Vagina (tissue), 2 donors: ENCODE measurements at regions not wholly inside any gene's neighbourhood (a gene's known extent, or its start where the extent isn't known, plus 50 kb on each side); places are given as distances from the start of the nearest gene placed in this dataset.

Experiments used
- DNase-seq, 2 donors: peaks; one replicate each; pipeline ENCODE4 v3.0.0-alpha.2; 2017; ENCODE audit errors: extremely low spot score in 2 of 2
- H3K27ac ChIP-seq: fragments of 200-600 bp; sonication (generic); one replicate; pipeline ENCODE4 v1.5.1; 2019
- H3K27me3 ChIP-seq: fragments of 200-600 bp; sonication (generic); one replicate; pipeline ENCODE4 v1.5.1; 2019
- H3K36me3 ChIP-seq, 2 donors: fragments of 200-600 bp; sonication (generic); one replicate each; pipeline ENCODE4 v1.5.1; 2017 to 2019
- H3K4me1 ChIP-seq: fragments of 200-600 bp; sonication (generic); one replicate; pipeline ENCODE4 v1.5.1; 2019
- H3K4me3 ChIP-seq, 2 donors: fragments of 200-600 bp; sonication (generic); 1 replicate in 1 of 2; 2 replicates in 1 of 2; pipeline ENCODE4 v1.5.1; 2016 to 2019
- H3K9me3 ChIP-seq: fragments of 200-600 bp; sonication (generic); one replicate; pipeline ENCODE4 v1.5.1; 2019
- POLR2A ChIP-seq, 2 donors: fragments of 450-650 bp; IDR thresholded peaks; one replicate each; pipeline ENCODE4 v1.6.1; 2017; ENCODE audit warnings: antibody characterized with exemption in 2 of 2, mild to moderate bottlenecking in 2 of 2, moderate library complexity in 2 of 2
- POLR2AphosphoS5 ChIP-seq, 2 donors: sonication (generic); formaldehyde crosslinking; IDR thresholded peaks; one replicate each; pipeline ENCODE4 v1.9.0; 2017; ENCODE audit warnings: antibody characterized with exemption in 2 of 2, mild to moderate bottlenecking in 2 of 2, low read depth in 1 of 2; ENCODE audit not compliant: insufficient read depth in 1 of 2
- intact Hi-C: fragments of 100-400 bp; cut with DNase I; formaldehyde crosslinking; loops from one replicate; pipeline ENCODE4 v1.15.1; 2023
- TF ChIP-seq, protein P1 (sequence below), 3 experiments: fragments of 450-650 bp in 2 of 3; fragments of 200-600 bp in 1 of 3; sonication (generic) in 1 of 3; IDR thresholded peaks; one replicate each; pipeline ENCODE4 v1.5.1; 2017 to 2019; ENCODE audit warnings: antibody characterized with exemption in 3 of 3, mild to moderate bottlenecking in 2 of 3, moderate library complexity in 2 of 3

DNA sequence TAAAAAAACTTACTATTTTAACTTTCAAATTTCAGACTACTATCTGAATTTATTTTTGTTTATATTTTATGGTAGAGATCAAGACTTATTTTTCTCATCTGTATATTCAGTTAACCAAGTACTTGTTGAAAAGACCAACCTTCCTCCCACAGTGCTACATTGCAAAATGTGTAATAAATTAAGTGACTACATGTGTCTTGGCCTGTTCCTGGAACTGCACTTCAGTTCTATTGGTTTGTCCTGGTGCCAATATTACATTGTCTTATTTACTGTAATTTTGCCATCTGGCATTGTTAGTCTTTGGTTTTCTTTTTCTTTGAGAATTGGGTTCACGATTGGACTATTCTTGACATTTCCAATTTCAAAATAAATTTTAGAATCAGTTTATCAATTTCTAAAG lies 138.4 kb upstream of the KCNMB2 start:
- Histone ChIP-seq H3K36me3 (no peaks in the 10 kb centered on the region), H3K9me3 (no peaks in the 10 kb centered on the region), H3K4me1 (no peaks in the 10 kb centered on the region), H3K27me3 (no peaks in the 10 kb centered on the region), H3K27ac (no peak overlapping the region), H3K4me3 (no peak overlapping the region)
- TF ChIP-seq, protein P1, sequence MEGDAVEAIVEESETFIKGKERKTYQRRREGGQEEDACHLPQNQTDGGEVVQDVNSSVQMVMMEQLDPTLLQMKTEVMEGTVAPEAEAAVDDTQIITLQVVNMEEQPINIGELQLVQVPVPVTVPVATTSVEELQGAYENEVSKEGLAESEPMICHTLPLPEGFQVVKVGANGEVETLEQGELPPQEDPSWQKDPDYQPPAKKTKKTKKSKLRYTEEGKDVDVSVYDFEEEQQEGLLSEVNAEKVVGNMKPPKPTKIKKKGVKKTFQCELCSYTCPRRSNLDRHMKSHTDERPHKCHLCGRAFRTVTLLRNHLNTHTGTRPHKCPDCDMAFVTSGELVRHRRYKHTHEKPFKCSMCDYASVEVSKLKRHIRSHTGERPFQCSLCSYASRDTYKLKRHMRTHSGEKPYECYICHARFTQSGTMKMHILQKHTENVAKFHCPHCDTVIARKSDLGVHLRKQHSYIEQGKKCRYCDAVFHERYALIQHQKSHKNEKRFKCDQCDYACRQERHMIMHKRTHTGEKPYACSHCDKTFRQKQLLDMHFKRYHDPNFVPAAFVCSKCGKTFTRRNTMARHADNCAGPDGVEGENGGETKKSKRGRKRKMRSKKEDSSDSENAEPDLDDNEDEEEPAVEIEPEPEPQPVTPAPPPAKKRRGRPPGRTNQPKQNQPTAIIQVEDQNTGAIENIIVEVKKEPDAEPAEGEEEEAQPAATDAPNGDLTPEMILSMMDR (IDR thresholded peaks at IDR 0.05), result no peak
- no peak for TF ChIP-seq POLR2AphosphoS5 (IDR thresholded peaks at IDR 0.05; ENCODE audit: insufficient read depth in 1 of 2, low read depth in 1 of 2)
- no peak for TF ChIP-seq POLR2A (IDR thresholded peaks at IDR 0.05)
- DNase-seq, result no peak
- intact Hi-C loops, result no loop called here

DNA sequence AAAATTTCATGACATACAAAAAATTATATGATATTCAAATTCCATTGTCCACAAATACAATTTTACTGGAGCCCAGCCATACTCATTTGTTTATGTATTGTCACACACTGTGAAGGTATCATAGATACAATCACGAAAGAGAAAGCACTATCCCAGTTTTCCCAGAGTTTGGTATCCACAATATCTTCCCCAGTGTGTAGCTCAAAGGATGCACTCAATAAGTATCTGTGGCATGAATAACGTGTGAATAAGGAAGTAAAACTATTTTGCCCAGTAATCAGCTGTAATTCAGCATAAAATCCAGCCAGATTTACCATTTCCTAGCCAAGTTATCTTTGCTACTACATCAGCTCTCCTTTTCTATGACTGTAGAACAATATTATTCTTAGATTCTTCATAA lies 131.3 kb upstream of the KCNMB2 start:
- H3K27me3 ChIP-seq, result no peaks in the 10 kb centered on the region
- H3K36me3 ChIP-seq, result no peaks in the 10 kb centered on the region
- peaks cover 8% of the 10 kb centered on the region for H3K4me1 ChIP-seq
- no peaks in the 10 kb centered on the region for H3K9me3 ChIP-seq
- no peak overlapping the region for H3K27ac ChIP-seq
- intact Hi-C loops, result no loop called here
- no peak overlapping the region for H3K4me3 ChIP-seq
- no peak for TF ChIP-seq POLR2AphosphoS5 (IDR thresholded peaks at IDR 0.05; ENCODE audit: insufficient read depth in 1 of 2, low read depth in 1 of 2)
- TF ChIP-seq, protein P1 (IDR thresholded peaks at IDR 0.05), result no peak
- no peak for TF ChIP-seq POLR2A (IDR thresholded peaks at IDR 0.05)
- no peak for DNase-seq

DNA sequence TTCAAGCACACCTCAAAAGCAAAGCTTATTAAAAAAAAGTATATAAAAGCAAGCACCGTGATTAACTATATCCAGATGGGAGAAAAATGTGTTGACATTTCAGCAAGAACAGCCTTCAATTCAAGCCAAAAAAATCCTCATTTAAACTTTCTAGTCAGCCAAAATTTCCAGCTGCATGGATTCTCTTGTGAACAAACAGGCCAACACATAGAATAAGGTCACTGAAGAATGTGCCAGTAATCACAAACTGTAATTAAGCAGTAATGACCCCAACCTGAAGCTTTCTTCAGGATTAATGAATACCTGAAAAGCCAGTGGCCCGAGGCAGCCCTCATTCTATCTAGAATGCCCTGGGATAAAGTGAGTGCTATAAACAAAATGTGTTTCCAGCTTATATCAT lies 130.7 kb upstream of the KCNMB2 start:
- Histone ChIP-seq H3K27ac (no peak overlapping the region), H3K36me3 (no peaks in the 10 kb centered on the region), H3K4me1 (peaks cover 8% of the 10 kb centered on the region), H3K9me3 (no peaks in the 10 kb centered on the region), H3K4me3 (no peak overlapping the region), H3K27me3 (no peaks in the 10 kb centered on the region)
- intact Hi-C loops, result no loop called here
- TF ChIP-seq, protein P1 (IDR thresholded peaks at IDR 0.05), result no peak
- no peak for TF ChIP-seq POLR2AphosphoS5 (IDR thresholded peaks at IDR 0.05; ENCODE audit: insufficient read depth in 1 of 2, low read depth in 1 of 2)
- TF ChIP-seq POLR2A (IDR thresholded peaks at IDR 0.05), result no peak
- DNase-seq, result no peak

DNA sequence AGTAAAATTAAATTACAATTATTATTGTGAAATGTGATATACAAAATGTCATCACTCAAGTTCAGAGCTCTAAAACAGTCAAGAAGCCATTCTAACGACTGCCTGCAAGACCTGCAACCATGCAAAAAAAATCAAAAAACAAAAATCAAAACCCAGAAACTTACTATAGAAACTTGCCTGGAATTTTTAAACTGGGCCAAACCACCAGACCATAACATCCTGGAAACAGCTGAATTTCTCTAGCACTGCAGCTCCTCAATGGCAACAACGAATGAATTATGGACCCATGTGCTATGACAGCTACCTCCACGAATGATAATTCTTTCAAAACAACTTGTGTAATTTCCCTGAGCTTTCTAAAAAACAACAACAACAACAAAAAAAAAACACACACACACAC lies 130.0 kb upstream of the KCNMB2 start:
- Histone ChIP-seq H3K27me3 (no peaks in the 10 kb centered on the region), H3K4me1 (peaks cover 8% of the 10 kb centered on the region), H3K4me3 (no peak overlapping the region), H3K9me3 (no peaks in the 10 kb centered on the region), H3K36me3 (no peaks in the 10 kb centered on the region), H3K27ac (no peak overlapping the region)
- TF ChIP-seq POLR2A (IDR thresholded peaks at IDR 0.05), result no peak
- TF ChIP-seq POLR2AphosphoS5 (IDR thresholded peaks at IDR 0.05; ENCODE audit: insufficient read depth in 1 of 2, low read depth in 1 of 2), result no peak
- TF ChIP-seq, protein P1 (IDR thresholded peaks at IDR 0.05), result no peak
- no peak for DNase-seq
- intact Hi-C loops, result no loop called here

GRCh38 chr3:178415384-178415783 lies 120.9 kb upstream of the KCNMB2 start:
- H3K4me1 ChIP-seq, result no peaks in the 10 kb centered on the region
- DNase-seq, result no peak
- H3K27ac ChIP-seq, result no peak overlapping the region
- intact Hi-C loops, result no loop called here
- TF ChIP-seq POLR2AphosphoS5 (IDR thresholded peaks at IDR 0.05; ENCODE audit: insufficient read depth in 1 of 2, low read depth in 1 of 2), result no peak
- TF ChIP-seq, protein P1 (IDR thresholded peaks at IDR 0.05), result no peak
- TF ChIP-seq POLR2A (IDR thresholded peaks at IDR 0.05), result no peak
- no peaks in the 10 kb centered on the region for H3K9me3 ChIP-seq
- H3K27me3 ChIP-seq, result no peaks in the 10 kb centered on the region
- H3K4me3 ChIP-seq, result no peak overlapping the region
- H3K36me3 ChIP-seq, result no peaks in the 10 kb centered on the region
